Thyroid gland (tissue), 4 donors: ENCODE measurements at regions not wholly inside any gene's neighbourhood (a gene's known extent, or its start where the extent isn't known, plus 50 kb on each side); places are given as distances from the start of the nearest gene placed in this dataset.

Source experiments
- DNase-seq, 2 donors: peaks; one replicate each; pipeline ENCODE4 v3.0.0-alpha.2; 2019
- H3K27ac ChIP-seq, 3 donors: fragments of 200-600 bp; sonication (generic); 1 replicate in 2 of 3; 2 replicates in 1 of 3; pipeline ENCODE4 v1.5.1; 2016 to 2019; ENCODE audit warnings: mild to moderate bottlenecking in 1 of 3, moderate library complexity in 1 of 3
- H3K27me3 ChIP-seq: fragments of 200-600 bp; sonication (generic); one replicate; pipeline ENCODE4 v1.5.1; 2019
- H3K36me3 ChIP-seq, 2 donors: fragments of 200-600 bp; sonication (generic); one replicate each; pipeline ENCODE4 v1.5.1; 2016 to 2019
- H3K4me1 ChIP-seq, 2 donors: fragments of 200-600 bp; sonication (generic); one replicate each; pipeline ENCODE4 v1.5.1; 2017 to 2019
- H3K4me3 ChIP-seq, 3 donors: fragments of 200-600 bp; sonication (generic); replicated peaks in 1 of 3; 1 replicate in 2 of 3; 2 replicates in 1 of 3; pipeline ENCODE4 v1.5.1; 2016; ENCODE audit warnings: mild to moderate bottlenecking in 1 of 3
- H3K9me3 ChIP-seq: fragments of 200-600 bp; sonication (generic); one replicate; pipeline ENCODE4 v1.5.1; 2017
- POLR2A ChIP-seq, 2 donors: fragments of 450-650 bp; IDR thresholded peaks; one replicate each; pipeline ENCODE4 v1.6.1; 2017; ENCODE audit warnings: antibody characterized with exemption in 2 of 2, mild to moderate bottlenecking in 2 of 2, moderate library complexity in 1 of 2
- WGBS, 2 donors: methylation state at CpG; one replicate each; pipeline ENCODE4 v1.1.5; 2017; 5-methylcytosine and 5-hydroxymethylcytosine counted together
- intact Hi-C: fragments of 100-400 bp; cut with DNase I; formaldehyde crosslinking; loops from one replicate; pipeline ENCODE4 v1.15.1; 2023
- TF ChIP-seq, protein P1 (sequence below), 6 experiments: fragments of 200-600 bp in 3 of 6; fragments of 450-650 bp in 3 of 6; sonication (generic) in 3 of 6; IDR thresholded peaks; one replicate each; pipeline ENCODE4 v1.5.1; 2016 to 2019; ENCODE audit warnings: antibody characterized with exemption in 6 of 6, mild to moderate bottlenecking in 2 of 6, inconsistent platforms in 1 of 6, moderate library complexity in 1 of 6

DNA sequence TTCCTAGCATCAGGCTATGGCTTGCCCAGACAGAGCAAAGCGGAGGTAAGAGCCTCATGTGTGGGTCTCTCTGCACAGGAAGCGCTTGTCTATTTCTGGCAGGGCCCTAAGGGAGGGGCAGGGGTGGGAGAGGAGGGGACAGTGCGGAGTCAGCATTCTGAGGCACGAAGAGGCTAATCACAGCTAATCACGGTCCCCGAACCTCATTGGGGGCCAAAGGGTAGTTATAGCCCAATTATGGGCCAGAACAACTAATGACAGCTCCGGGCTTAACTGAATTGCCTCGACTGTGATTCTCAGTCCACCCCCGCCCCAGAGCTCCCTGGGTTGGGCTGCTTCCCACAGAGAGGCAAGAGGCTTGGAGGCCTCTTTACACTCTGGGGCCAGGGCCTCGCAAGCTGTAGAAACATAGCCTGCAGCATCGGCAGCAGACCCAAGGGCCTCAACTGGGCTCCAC is 72.7 kb upstream of the PRDM11 start:
- no peak for DNase-seq
- intact Hi-C loops, result no loop called here
- 59 to 73% methylated on average over 4 to 11 of the region's 11 CpGs for WGBS, 2 donors

DNA sequence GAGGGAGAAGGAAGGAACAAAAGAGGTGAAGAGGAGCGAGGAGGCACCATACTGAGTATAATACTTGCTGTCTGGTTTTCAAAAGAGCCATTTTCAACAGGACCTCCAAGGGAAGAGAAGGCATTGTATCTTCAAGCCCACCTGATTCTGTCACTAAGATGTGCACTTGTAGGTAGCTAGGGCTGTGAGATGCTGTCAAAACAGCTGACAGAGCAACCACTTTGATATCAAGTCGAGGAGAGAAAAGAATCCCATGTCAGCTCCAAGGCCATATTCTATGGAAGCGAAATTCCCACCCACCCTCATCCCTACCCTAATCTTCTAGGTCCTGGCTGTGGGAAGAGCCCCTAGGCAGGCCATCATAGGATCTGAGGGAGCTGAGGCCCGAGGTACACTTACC is 70.9 kb upstream of the PRDM11 start:
- Histone ChIP-seq H3K27me3 (no peaks in the 10 kb centered on the region), H3K27ac (no peak overlapping the region), H3K4me1 (peaks cover 0 to 15% of the 10 kb centered on the region in 2 donors), H3K4me3 (no peak overlapping the region), H3K9me3 (no peaks in the 10 kb centered on the region), H3K36me3 (no peaks in the 10 kb centered on the region)
- no peak for TF ChIP-seq POLR2A (IDR thresholded peaks at IDR 0.05)
- TF ChIP-seq, protein P1, sequence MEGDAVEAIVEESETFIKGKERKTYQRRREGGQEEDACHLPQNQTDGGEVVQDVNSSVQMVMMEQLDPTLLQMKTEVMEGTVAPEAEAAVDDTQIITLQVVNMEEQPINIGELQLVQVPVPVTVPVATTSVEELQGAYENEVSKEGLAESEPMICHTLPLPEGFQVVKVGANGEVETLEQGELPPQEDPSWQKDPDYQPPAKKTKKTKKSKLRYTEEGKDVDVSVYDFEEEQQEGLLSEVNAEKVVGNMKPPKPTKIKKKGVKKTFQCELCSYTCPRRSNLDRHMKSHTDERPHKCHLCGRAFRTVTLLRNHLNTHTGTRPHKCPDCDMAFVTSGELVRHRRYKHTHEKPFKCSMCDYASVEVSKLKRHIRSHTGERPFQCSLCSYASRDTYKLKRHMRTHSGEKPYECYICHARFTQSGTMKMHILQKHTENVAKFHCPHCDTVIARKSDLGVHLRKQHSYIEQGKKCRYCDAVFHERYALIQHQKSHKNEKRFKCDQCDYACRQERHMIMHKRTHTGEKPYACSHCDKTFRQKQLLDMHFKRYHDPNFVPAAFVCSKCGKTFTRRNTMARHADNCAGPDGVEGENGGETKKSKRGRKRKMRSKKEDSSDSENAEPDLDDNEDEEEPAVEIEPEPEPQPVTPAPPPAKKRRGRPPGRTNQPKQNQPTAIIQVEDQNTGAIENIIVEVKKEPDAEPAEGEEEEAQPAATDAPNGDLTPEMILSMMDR (IDR thresholded peaks at IDR 0.05), result no peak
- intact Hi-C loops, result no loop called here
- no peak for DNase-seq
- 78 to 80% methylated on average over 4 of the region's 4 CpGs for WGBS, 2 donors

More for the DNA sequence above, 72.7 kb upstream of the PRDM11 start:
- Histone ChIP-seq H3K27ac (no peak overlapping the region), H3K4me1 (peaks cover 0 to 7% of the 10 kb centered on the region in 2 donors), H3K4me3 (no peak overlapping the region), H3K27me3 (no peaks in the 10 kb centered on the region), H3K36me3 (no peaks in the 10 kb centered on the region), H3K9me3 (no peaks in the 10 kb centered on the region)
- TF ChIP-seq, protein P1 (IDR thresholded peaks at IDR 0.05), result no peak
- TF ChIP-seq POLR2A (IDR thresholded peaks at IDR 0.05), result no peak

DNA sequence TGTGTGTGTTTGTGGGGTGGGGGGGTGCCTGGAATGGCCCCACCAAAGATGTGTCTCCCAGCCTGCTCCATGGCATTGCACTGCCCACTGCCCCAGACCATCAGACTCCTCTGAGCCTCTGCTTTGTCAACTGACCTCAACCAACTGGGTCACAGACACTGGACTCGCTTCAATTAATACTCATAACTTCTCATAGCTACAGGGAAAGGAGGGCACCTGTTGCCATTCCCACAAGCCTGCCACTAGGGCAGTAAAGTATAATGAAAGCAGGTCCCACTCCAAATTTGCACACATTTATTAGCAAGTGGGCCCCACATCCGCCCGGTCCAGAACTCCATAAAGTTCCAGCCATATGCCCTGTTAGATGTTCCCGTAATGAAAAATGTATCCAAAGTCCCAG is 70.5 kb upstream of the PRDM11 start:
- no peak overlapping the region for H3K27ac ChIP-seq
- H3K27me3 ChIP-seq, result no peaks in the 10 kb centered on the region
- no peak for DNase-seq
- H3K36me3 ChIP-seq, result no peaks in the 10 kb centered on the region
- H3K4me3 ChIP-seq, result no peak overlapping the region
- H3K4me1 ChIP-seq, result peaks cover 0 to 15% of the 10 kb centered on the region in 2 donors
- no peaks in the 10 kb centered on the region for H3K9me3 ChIP-seq
- 97 to 98% methylated on average over 4 of the region's 4 CpGs for WGBS, 2 donors
- intact Hi-C loops, result no loop called here
- no peak for TF ChIP-seq POLR2A (IDR thresholded peaks at IDR 0.05)
- TF ChIP-seq, protein P1 (IDR thresholded peaks at IDR 0.05), result no peak

DNA sequence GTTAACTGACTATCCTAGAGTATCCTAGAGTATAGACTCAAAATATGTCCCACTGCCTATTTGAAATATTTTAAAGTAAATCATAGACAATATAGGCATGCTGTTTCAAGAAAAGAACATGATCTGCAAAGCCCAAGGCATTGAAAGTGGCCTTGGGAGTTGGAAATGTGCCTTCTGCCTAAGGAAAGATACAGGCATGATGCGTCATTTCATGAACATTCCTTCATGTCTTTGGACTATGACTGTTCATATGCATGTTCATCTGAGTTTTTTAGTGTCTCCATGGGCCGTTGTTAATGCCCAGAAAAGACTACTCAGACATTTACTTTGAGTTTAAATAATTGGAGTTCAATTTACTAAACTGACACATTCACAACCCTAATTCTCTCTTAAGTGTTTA is 69.7 kb upstream of the PRDM11 start:
- intact Hi-C loops, result no loop called here
- DNase-seq, result no peak
- 79 to 82% methylated on average over 2 of the region's 2 CpGs for WGBS, 2 donors
- Histone ChIP-seq H3K27ac (no peak overlapping the region), H3K27me3 (no peaks in the 10 kb centered on the region), H3K9me3 (no peaks in the 10 kb centered on the region), H3K36me3 (no peaks in the 10 kb centered on the region), H3K4me1 (peaks cover 0 to 15% of the 10 kb centered on the region in 2 donors), H3K4me3 (no peak overlapping the region)
- TF ChIP-seq, protein P1 (IDR thresholded peaks at IDR 0.05), result no peak
- no peak for TF ChIP-seq POLR2A (IDR thresholded peaks at IDR 0.05)

DNA sequence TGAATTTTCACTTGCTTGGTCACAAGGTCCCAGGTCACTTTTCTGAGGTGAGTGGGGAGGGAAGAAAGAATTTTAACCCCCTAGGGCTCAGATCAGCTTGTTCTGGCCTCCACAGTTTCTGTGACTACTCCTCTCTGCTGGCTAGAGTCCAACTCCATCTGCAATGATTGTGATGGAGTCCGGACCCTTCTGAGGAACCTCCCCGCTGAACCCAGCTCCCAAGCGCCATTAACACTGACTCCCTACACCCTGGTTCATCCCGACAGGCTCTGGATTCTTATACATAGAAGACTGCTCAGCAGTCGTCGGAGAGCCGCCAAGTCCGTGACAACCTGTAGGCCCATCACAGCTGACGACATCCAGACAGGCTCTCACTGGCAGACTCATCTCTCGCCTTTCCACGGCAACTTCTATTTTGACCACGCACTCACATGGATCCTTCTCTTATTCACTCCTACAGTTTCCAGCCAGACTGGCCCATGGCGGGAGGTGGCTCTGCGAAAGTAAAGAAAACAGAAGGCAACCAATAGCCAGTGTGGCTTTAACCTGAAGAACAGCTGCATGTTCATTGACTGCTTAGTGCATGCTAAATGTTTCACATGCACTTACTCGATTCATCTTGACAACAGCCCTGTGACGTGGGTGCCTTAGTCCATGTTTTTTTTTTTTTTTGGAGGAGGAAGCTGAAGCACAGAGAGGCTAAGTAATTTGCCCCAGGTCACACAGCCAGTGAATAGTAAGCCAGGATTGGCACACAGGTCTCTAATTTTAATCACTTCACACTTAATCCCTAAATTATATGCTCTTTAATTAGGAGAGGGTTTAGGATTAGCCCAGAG is 68.0 kb upstream of the PRDM11 start:
- H3K9me3 ChIP-seq, result no peaks in the 10 kb centered on the region
- no peak overlapping the region for H3K4me3 ChIP-seq
- WGBS, 2 donors, result 77 to 79% methylated on average over 16 of the region's 16 CpGs
- intact Hi-C loops, result no loop called here
- DNase-seq, result no peak
- no peaks in the 10 kb centered on the region for H3K36me3 ChIP-seq
- H3K4me1 ChIP-seq, result peaks cover 0 to 14% of the 10 kb centered on the region in 2 donors
- no peak overlapping the region for H3K27ac ChIP-seq
- no peaks in the 10 kb centered on the region for H3K27me3 ChIP-seq
- TF ChIP-seq POLR2A (IDR thresholded peaks at IDR 0.05), result no peak
- TF ChIP-seq, protein P1 (IDR thresholded peaks at IDR 0.05), result no peak
